ENCODE measurements at regions not wholly inside any gene's neighbourhood (a gene's known extent, or its start where the extent isn't known, plus 50 kb on each side); places are given as distances from the start of the nearest gene placed in this dataset.

DNA sequence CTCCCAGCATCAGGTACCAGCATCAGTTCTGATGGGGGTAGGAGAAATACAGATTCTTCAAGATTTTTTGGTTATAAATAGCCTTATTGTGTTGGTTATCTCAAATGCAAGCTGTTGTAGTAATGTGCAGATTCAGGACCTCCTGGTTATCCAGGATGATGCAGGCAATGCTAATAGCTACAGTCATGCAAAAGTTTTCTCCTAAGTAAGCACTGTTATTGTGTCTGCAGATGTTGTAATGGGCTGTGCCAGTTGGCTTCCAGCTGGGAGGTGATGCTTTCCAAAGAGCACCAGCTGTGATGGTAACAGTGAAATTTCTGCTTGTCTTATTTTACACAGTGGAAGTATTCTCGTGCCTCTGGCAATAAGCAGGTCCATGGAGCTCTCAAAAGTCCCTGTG lies 719.2 kb upstream of the CTNND2 start:
- TF ChIP-seq CTCF (IDR thresholded peaks at IDR 0.05 in 8 of 11, conservative IDR thresholded peaks at IDR 0.05 in 3 of 11), result no peak
- TF ChIP-seq POLR2A (IDR thresholded peaks at IDR 0.05), result no peak
- TF ChIP-seq POLR2AphosphoS5 (IDR thresholded peaks at IDR 0.05), result no peak
